DND-41 (cell line): ENCODE measurements at regions not wholly inside any gene's neighbourhood (a gene's known extent, or its start where the extent isn't known, plus 50 kb on each side); places are given as distances from the start of the nearest gene placed in this dataset.

ENCODE experiments used
- ATAC-seq: fragments of 200-7000 bp; cut with Tn5 transposase; 3 replicates; pipeline ENCODE4 v1.9.1; 2021; ENCODE audit warnings: low read depth; ENCODE audit not compliant: insufficient read depth
- DNase-seq: peaks from one replicate; pipeline ENCODE4 v3.0.0-alpha.2; 2020
- H2AFZ ChIP-seq: 2 replicates; pipeline ENCODE4 v1.6.0; 2012; ENCODE audit warnings: low read depth, low read length
- H3K27ac ChIP-seq: 2 replicates; pipeline ENCODE4 v1.5.1; 2012; ENCODE audit warnings: low read length, inconsistent platforms
- H3K27me3 ChIP-seq: fragments of 200-600 bp; sonication (generic); 2 replicates; pipeline ENCODE4 v1.6.0; 2012; ENCODE audit warnings: low read length, mild to moderate bottlenecking, inconsistent platforms; ENCODE audit not compliant: insufficient read depth, poor library complexity
- H3K36me3 ChIP-seq: 2 replicates; pipeline ENCODE4 v1.5.1; 2012; ENCODE audit warnings: low read length, inconsistent platforms; ENCODE audit not compliant: insufficient read depth
- H3K4me1 ChIP-seq: 2 replicates; pipeline ENCODE4 v1.5.1; 2012; ENCODE audit warnings: mild to moderate bottlenecking, low read length; ENCODE audit not compliant: insufficient read depth
- H3K4me2 ChIP-seq: 2 replicates; pipeline ENCODE4 v1.6.0; 2012; ENCODE audit warnings: mild to moderate bottlenecking, moderate library complexity, low read length, inconsistent platforms; ENCODE audit not compliant: insufficient read depth
- H3K4me3 ChIP-seq, 2 experiments: fragments of 200-600 bp in 1 of 2; shearing (Covaris generic) in 1 of 2; 2 replicates each; pipeline ENCODE4 v1.5.1; 2012 to 2016; ENCODE audit warnings: inconsistent platforms in 2 of 2, low read length in 2 of 2, mild to moderate bottlenecking in 2 of 2, low read depth in 1 of 2, moderate library complexity in 1 of 2
- H3K79me2 ChIP-seq: 2 replicates; pipeline ENCODE4 v1.6.0; 2012; ENCODE audit warnings: low read length, inconsistent platforms; ENCODE audit not compliant: insufficient read depth
- H3K9ac ChIP-seq: 2 replicates; pipeline ENCODE4 v1.6.0; 2012; ENCODE audit warnings: low read depth, mild to moderate bottlenecking, inconsistent platforms, low read length, moderate library complexity
- H3K9me3 ChIP-seq: 2 replicates; pipeline ENCODE4 v1.5.1; 2012; ENCODE audit warnings: low read length, moderate library complexity, mild to moderate bottlenecking, inconsistent platforms; ENCODE audit not compliant: insufficient read depth, severe bottlenecking
- H4K20me1 ChIP-seq: 2 replicates; pipeline ENCODE4 v1.6.0; 2012; ENCODE audit warnings: low read length; ENCODE audit not compliant: insufficient read depth
- CTCF ChIP-seq: IDR thresholded peaks from 2 replicates; pipeline ENCODE4 v1.5.1; 2012; ENCODE audit warnings: borderline replicate concordance, low read length, moderate library complexity, mild to moderate bottlenecking; ENCODE audit not compliant: poor library complexity, severe bottlenecking; ENCODE audit errors: extremely low read depth
- EZH2 ChIP-seq: IDR thresholded peaks from 3 replicates; pipeline ENCODE4 v1.6.1; 2012; ENCODE audit warnings: borderline replicate concordance, low read depth, mild to moderate bottlenecking, moderate library complexity, low read length, inconsistent platforms; ENCODE audit not compliant: severe bottlenecking

- Histone ChIP-seq H3K9ac (no peak overlapping the region), H3K27me3 (no peaks in the 10 kb centered on the region), H3K9me3 (no peaks in the 10 kb centered on the region), H3K4me2 (no peak overlapping the region), H3K27ac (no peak overlapping the region), H3K79me2 (no peaks in the 10 kb centered on the region), H3K4me3 (no peak overlapping the region), H3K36me3 (no peaks in the 10 kb centered on the region), H2AFZ (no peak overlapping the region), H3K4me1 (no peaks in the 10 kb centered on the region), H4K20me1 (no peaks in the 10 kb centered on the region)
- DNase-seq (no peak), ATAC-seq (no peak)
- TF ChIP-seq EZH2 (no peak), CTCF (no peak)
Measured at GRCh38 chr16:63298993-63299392, 1262.8 kb upstream of the CDH8 start.

DNA sequence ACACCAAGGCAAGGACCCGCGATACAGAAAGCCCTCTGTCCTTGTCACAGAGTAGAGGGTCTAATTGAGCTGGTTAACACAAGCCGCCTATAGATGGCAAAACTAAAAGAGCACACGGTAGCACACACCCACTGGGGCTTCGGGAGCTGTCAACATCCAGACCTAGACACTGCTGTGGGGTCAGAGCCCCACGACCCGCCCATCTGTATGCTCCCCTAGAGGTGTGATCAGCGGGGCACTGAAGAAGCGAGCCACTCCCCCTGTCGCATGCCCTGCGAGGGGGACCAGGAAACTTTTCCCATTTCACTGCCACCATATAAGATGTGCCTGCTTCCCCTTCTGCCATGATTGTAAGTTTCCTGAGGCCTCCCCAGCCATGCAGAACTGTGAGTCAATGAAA is 1255.8 kb upstream of the CDH8 start:
- Histone ChIP-seq H3K9ac (no peak overlapping the region), H3K79me2 (no peaks in the 10 kb centered on the region), H3K36me3 (no peaks in the 10 kb centered on the region), H3K27ac (no peak overlapping the region), H3K4me3 (no peak overlapping the region), H3K9me3 (no peaks in the 10 kb centered on the region), H4K20me1 (no peaks in the 10 kb centered on the region), H3K4me2 (no peak overlapping the region), H3K27me3 (no peaks in the 10 kb centered on the region), H3K4me1 (no peaks in the 10 kb centered on the region), H2AFZ (no peak overlapping the region)
- TF ChIP-seq EZH2 = no peak
- TF ChIP-seq CTCF = no peak
- ATAC-seq (no peak), DNase-seq (no peak)

- peak; percentile 25 for DNase-seq
- Histone ChIP-seq H2AFZ (no peak overlapping the region), H3K79me2 (no peaks in the 10 kb centered on the region), H3K27me3 (no peaks in the 10 kb centered on the region), H3K4me3 (no peak overlapping the region), H3K9me3 (no peaks in the 10 kb centered on the region), H3K4me1 (no peaks in the 10 kb centered on the region), H4K20me1 (no peaks in the 10 kb centered on the region), H3K4me2 (no peak overlapping the region), H3K9ac (no peak overlapping the region), H3K27ac (no peak overlapping the region), H3K36me3 (no peaks in the 10 kb centered on the region)
- peak; percentile 67; the same call in 2 of the 3 replicates for ATAC-seq
- TF ChIP-seq CTCF = peak; percentile 79
- TF ChIP-seq EZH2 = no peak
Measured at GRCh38 chr16:63289834-63290460, 1253.7 kb upstream of the CDH8 start.

- Histone ChIP-seq H3K4me2 (no peak overlapping the region), H2AFZ (no peak overlapping the region), H3K27ac (no peak overlapping the region), H3K27me3 (no peaks in the 10 kb centered on the region), H3K9ac (no peak overlapping the region), H3K9me3 (no peaks in the 10 kb centered on the region), H3K79me2 (no peaks in the 10 kb centered on the region), H3K4me3 (no peak overlapping the region), H3K36me3 (no peaks in the 10 kb centered on the region), H4K20me1 (no peaks in the 10 kb centered on the region), H3K4me1 (no peaks in the 10 kb centered on the region)
- ATAC-seq = no peak
- no peak for DNase-seq
- TF ChIP-seq CTCF = no peak
- no peak for TF ChIP-seq EZH2
Measured at GRCh38 chr16:63287401-63287800, 1251.2 kb upstream of the CDH8 start.
